GM12878 (cell line): ENCODE measurements at regions not wholly inside any gene's neighbourhood (a gene's known extent, or its start where the extent isn't known, plus 50 kb on each side); places are given as distances from the start of the nearest gene placed in this dataset.
"Not testable (repeated sequence)": the region's sequence is repeated elsewhere in the genome, so short reads cannot be mapped to it uniquely, and the experiment has no call there.

Experiments
- ATAC-seq: fragments of 200-7000 bp; cut with Tn5 transposase; 3 replicates; pipeline ENCODE4 v1.9.1; 2020; ENCODE audit warnings: mild to moderate bottlenecking, moderate library complexity
- BruUV-seq: library from RNA; stranded (reverse); fragments of 400-500 nt; replicated peaks from 2 replicates; lab custom pipeline; 2021; lab: Mats Ljungman, UMichigan
- CTCF ChIA-PET: fragments of 300-600 bp; sonication (Branson Sonifier 250); formaldehyde crosslinking; extraction: SDS; loops from one replicate; lab custom pipeline; 2021; ENCODE audit warnings: inconsistent platforms; lab: Yijun Ruan, JAX
- POLR2A ChIA-PET: fragments of 350-600 bp; formaldehyde crosslinking; extraction: SDS; loops from one replicate; lab custom pipeline; 2021; ENCODE audit warnings: inconsistent platforms; lab: Charles Lee
- RAD21 ChIA-PET: fragments of 300-600 bp; sonication (Branson Sonifier 250); formaldehyde crosslinking; loops from one replicate; lab custom pipeline; 2023; ENCODE audit warnings: antibody characterized with exemption; ENCODE audit not compliant: unreplicated experiment; lab: Charles Lee
- SMC1A ChIA-PET: fragments of 300-600 bp; sonication (Branson Sonifier 250); formaldehyde crosslinking; loops from one replicate; lab custom pipeline; 2023; ENCODE audit not compliant: unreplicated experiment, uncharacterized antibody; lab: Charles Lee
- DNase-seq: peaks from one replicate; pipeline ENCODE4 v3.0.0-alpha.2; 2011; ENCODE audit warnings: low read depth, low spot score
- FAIRE-seq: peaks from 3 replicates; lab custom pipeline; 2011; peaks lifted over from hg19 to GRCh38; lab: Jason Lieb, UNC
- H2AFZ ChIP-seq: 2 replicates; pipeline ENCODE4 v1.6.0; 2011; ENCODE audit warnings: low read depth, low read length, control low read depth; ENCODE audit not compliant: control insufficient read depth
- H3K27ac ChIP-seq: 2 replicates; pipeline ENCODE4 v1.5.1; 2011; ENCODE audit warnings: control low read depth; ENCODE audit not compliant: control insufficient read depth, insufficient read depth
- H3K27me3 ChIP-seq, 2 experiments: replicated peaks in 1 of 2; 2 replicates each; pipeline versions ENCODE4 v1.6.0 to v1.6.1; 2011; ENCODE audit warnings: low read length in 1 of 2; ENCODE audit not compliant: control insufficient read depth in 2 of 2, insufficient read depth in 2 of 2
- H3K36me3 ChIP-seq, 2 experiments: 2 replicates each; pipeline ENCODE4 v1.5.1; 2011; ENCODE audit warnings: low read length in 1 of 2; ENCODE audit not compliant: control insufficient read depth in 2 of 2, insufficient read depth in 2 of 2
- H3K4me1 ChIP-seq: 2 replicates; pipeline ENCODE4 v1.6.1; 2011; ENCODE audit warnings: mild to moderate bottlenecking, low read length, moderate library complexity, mixed read lengths; ENCODE audit not compliant: control insufficient read depth, insufficient read depth
- H3K4me2 ChIP-seq: 2 replicates; pipeline ENCODE4 v1.6.0; 2011; ENCODE audit warnings: control low read depth; ENCODE audit not compliant: control insufficient read depth, insufficient read depth
- H3K4me3 ChIP-seq: fragments of 200-600 bp; sonication (generic); 2 replicates; pipeline ENCODE4 v1.5.1; 2016
- H3K79me2 ChIP-seq: 2 replicates; pipeline ENCODE4 v1.6.0; 2011; ENCODE audit warnings: low read length; ENCODE audit not compliant: control insufficient read depth, insufficient read depth
- H3K9ac ChIP-seq: 2 replicates; pipeline ENCODE4 v1.8.0; 2011; ENCODE audit warnings: low read length, control low read depth, mixed read lengths; ENCODE audit not compliant: control insufficient read depth, insufficient read depth
- H3K9me3 ChIP-seq: replicated peaks from 3 replicates; pipeline ENCODE4 v1.5.1; 2011; ENCODE audit warnings: mild to moderate bottlenecking, low read length; ENCODE audit not compliant: control insufficient read depth, insufficient read depth
- H4K20me1 ChIP-seq: 2 replicates; pipeline ENCODE4 v1.6.0; 2011; ENCODE audit not compliant: control insufficient read depth, insufficient read depth
- WGBS: methylation state at CpG from one replicate; pipeline ENCODE4 v1.1.6; 2016; ENCODE audit warnings: low lambda C conversion rate; ENCODE audit not compliant: insufficient replicate concordance, insufficient coverage; ENCODE audit errors: missing lambda C conversion rate; 5-methylcytosine and 5-hydroxymethylcytosine counted together
- in situ Hi-C: fragments of 300-500 bp; cut with MboI; formaldehyde crosslinking; loops from 9 replicates; pipeline ENCODE4 v1.14.3; 2018; ENCODE audit warnings: mixed read lengths
- intact Hi-C: fragments of 100-400 bp; cut with micrococcal nuclease; formaldehyde crosslinking; loops from one replicate; pipeline ENCODE4 v1.14.2; 2022; ENCODE audit not compliant: unreplicated experiment

DNA sequence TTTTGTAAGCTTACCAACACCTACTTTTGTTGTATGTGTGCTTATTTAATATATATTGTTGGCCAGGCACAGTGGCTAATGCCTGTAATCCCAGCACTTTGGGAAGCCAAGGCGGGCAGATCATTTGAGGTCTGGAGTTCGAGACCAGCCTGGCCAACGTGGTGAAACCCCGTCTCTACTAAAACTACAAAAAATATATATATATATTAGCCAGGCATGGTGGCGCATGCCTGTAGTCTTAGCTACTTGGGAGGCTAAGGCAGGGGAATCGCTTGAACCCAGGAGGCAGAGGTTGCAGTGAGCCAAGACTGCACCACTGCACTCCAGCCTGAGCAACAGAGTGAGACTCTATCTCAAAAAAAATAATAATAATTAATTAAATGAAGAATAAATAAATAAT lies 142.0 kb upstream of the C1QTNF3 start:
- H3K27ac ChIP-seq, H3K9ac ChIP-seq, DNase-seq, H3K36me3 ChIP-seq, FAIRE-seq, H3K79me2 ChIP-seq, H2AFZ ChIP-seq, POLR2A ChIA-PET, H3K4me2 ChIP-seq, BruUV-seq, H3K27me3 ChIP-seq, CTCF ChIA-PET, H3K9me3 ChIP-seq, H3K4me1 ChIP-seq, H3K4me3 ChIP-seq, H4K20me1 ChIP-seq, ATAC-seq, RAD21 ChIA-PET, SMC1A ChIA-PET: not testable (repeated sequence)
- whole genome bisulfite sequencing = 96% methylated on average over 6 of the region's 6 CpGs
- intact Hi-C loops = loop anchor here (10.0 kb wide), 1 partner anchor 180 kb away; the partner anchor contains the start of gene AMACR
- in situ Hi-C loops = loop anchor here (25.0 kb wide), 1 partner anchor 677 kb away; no protein-coding TSS in a partner anchor

DNA sequence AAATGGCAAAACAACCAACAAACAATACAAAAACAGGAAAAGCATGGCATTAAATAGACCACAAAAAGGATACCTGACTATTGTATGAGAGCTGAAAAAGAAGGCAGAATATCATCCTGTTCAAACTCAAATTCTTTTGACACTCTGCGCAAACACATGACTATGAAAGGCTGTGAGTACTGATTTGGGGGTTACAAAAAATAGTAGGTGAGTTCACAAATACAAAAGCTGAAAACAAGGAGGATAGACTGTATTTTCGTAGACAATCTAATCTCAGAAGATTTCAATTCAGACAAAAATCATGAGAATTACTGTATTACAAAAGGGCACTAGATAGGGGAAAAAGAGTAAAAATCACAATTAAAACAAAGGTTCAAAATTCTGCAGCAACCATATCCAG lies 142.6 kb upstream of the C1QTNF3 start:
- H3K27ac ChIP-seq, DNase-seq, ATAC-seq, H2AFZ ChIP-seq, H3K4me3 ChIP-seq, H3K9ac ChIP-seq, H3K9me3 ChIP-seq, CTCF ChIA-PET, POLR2A ChIA-PET, H3K4me1 ChIP-seq, FAIRE-seq, H4K20me1 ChIP-seq, H3K27me3 ChIP-seq, H3K36me3 ChIP-seq, SMC1A ChIA-PET, H3K79me2 ChIP-seq, H3K4me2 ChIP-seq, RAD21 ChIA-PET: not testable (repeated sequence)
- 93% methylated on average over 2 of the region's 2 CpGs for WGBS
- BruUV-seq = TSS peak; percentile 45
- intact Hi-C loops (loop anchor here (10.0 kb wide), 1 partner anchor 181 kb away; the partner anchor contains the start of gene AMACR), in situ Hi-C loops (loop anchor here (25.0 kb wide), 1 partner anchor 677 kb away; no protein-coding TSS in a partner anchor)

DNA sequence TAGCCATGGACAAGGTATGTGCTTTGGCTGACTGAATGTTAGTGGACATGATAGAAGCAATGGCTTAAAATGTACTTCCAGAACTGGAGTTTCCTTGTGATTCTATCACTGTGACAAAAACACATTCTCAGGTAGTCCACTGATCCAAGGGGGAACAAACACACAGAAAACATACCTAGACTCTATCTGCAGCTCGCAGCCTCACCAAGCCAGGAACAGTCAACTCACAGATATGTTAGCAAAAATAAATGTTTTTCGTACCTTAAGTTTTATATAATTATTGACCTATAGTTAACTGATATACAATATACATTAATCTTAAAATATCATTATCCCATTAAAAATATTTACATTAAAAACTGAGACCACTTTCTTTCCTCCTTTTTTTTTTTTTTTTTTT lies 143.1 kb upstream of the C1QTNF3 start:
- DNase-seq, H3K36me3 ChIP-seq, H3K27me3 ChIP-seq, BruUV-seq, POLR2A ChIA-PET, H2AFZ ChIP-seq, H4K20me1 ChIP-seq, ATAC-seq, RAD21 ChIA-PET, H3K4me2 ChIP-seq, SMC1A ChIA-PET, CTCF ChIA-PET, H3K27ac ChIP-seq, FAIRE-seq, H3K4me1 ChIP-seq, H3K9me3 ChIP-seq, H3K4me3 ChIP-seq, H3K9ac ChIP-seq, H3K79me2 ChIP-seq: not testable (repeated sequence)
- in situ Hi-C loops = loop anchor here (25.0 kb wide), 1 partner anchor 676 kb away; no protein-coding TSS in a partner anchor
- WGBS = 96% methylated on average over 2 of the region's 2 CpGs
- intact Hi-C loops = loop anchor here (10.0 kb wide), 1 partner anchor 181 kb away; the partner anchor contains the start of gene AMACR

DNA sequence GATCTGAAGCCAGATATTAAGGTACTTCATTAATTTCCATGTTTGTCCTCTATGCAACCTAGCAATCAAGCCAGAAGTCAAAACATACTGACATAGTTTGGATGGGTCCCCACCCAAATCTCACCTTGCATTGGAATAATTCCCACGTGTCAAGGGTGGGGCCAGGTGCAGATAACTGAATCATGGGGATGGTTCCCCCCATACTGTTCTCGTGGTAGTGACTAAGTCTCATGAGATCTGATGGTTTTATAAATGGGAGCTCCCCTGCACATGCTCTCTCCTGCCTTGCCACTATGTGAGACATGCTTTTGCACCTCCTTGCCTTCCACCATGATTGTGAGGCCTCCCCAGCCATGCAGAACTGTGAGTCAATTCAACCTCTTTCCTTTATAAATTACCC lies 143.9 kb upstream of the C1QTNF3 start:
- H3K36me3 ChIP-seq = peaks cover 4 to 10% of the 10 kb centered on the region in 2 experiments; a peak in 3 of 4 replicates
- H4K20me1 ChIP-seq, H3K27ac ChIP-seq, FAIRE-seq, BruUV-seq, H2AFZ ChIP-seq, POLR2A ChIA-PET, H3K4me1 ChIP-seq, ATAC-seq, H3K4me3 ChIP-seq, CTCF ChIA-PET, RAD21 ChIA-PET, H3K9me3 ChIP-seq, H3K79me2 ChIP-seq, SMC1A ChIA-PET, H3K9ac ChIP-seq, H3K4me2 ChIP-seq, H3K27me3 ChIP-seq, DNase-seq: not testable (repeated sequence)
- in situ Hi-C loops (loop anchor here (25.0 kb wide), 1 partner anchor 675 kb away; no protein-coding TSS in a partner anchor), intact Hi-C loops (loop anchor here (10.0 kb wide), 1 partner anchor 182 kb away; the partner anchor contains the start of gene AMACR)
- 70% methylated on average over 2 of the region's 2 CpGs for WGBS
